ENCODE measurements at regions not wholly inside any gene's neighbourhood (a gene's known extent, or its start where the extent isn't known, plus 50 kb on each side); places are given as distances from the start of the nearest gene placed in this dataset.

DNA sequence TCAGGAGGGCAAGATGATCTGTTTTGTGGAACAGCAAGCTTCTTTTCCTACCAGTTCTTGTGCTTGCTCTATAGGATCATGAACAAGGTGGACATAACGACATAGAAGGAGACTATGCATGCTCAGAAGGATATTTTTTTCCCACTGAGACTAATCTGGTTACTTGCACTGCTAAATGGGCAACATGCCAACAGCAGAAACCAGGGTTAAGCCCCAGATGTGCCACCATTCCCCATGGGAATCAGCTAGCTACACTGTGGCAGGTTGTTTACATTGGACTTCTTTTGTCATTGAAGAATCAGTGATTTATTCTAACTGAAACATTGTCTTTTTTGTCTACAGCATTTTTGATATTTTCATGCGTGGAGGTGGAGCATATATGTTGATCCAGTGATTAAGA lies 165.6 kb downstream of the C4orf33 start:
- TF ChIP-seq, protein P1, sequence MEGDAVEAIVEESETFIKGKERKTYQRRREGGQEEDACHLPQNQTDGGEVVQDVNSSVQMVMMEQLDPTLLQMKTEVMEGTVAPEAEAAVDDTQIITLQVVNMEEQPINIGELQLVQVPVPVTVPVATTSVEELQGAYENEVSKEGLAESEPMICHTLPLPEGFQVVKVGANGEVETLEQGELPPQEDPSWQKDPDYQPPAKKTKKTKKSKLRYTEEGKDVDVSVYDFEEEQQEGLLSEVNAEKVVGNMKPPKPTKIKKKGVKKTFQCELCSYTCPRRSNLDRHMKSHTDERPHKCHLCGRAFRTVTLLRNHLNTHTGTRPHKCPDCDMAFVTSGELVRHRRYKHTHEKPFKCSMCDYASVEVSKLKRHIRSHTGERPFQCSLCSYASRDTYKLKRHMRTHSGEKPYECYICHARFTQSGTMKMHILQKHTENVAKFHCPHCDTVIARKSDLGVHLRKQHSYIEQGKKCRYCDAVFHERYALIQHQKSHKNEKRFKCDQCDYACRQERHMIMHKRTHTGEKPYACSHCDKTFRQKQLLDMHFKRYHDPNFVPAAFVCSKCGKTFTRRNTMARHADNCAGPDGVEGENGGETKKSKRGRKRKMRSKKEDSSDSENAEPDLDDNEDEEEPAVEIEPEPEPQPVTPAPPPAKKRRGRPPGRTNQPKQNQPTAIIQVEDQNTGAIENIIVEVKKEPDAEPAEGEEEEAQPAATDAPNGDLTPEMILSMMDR (IDR thresholded peaks at IDR 0.05): no peak
- TF ChIP-seq POLR2A (IDR thresholded peaks at IDR 0.05): no peak

Data from right lobe of liver (tissue), 4 donors.